IMR-90 (cell line): ENCODE measurements at regions not wholly inside any gene's neighbourhood (a gene's known extent, or its start where the extent isn't known, plus 50 kb on each side); places are given as distances from the start of the nearest gene placed in this dataset.

ENCODE experiments used
- BHLHE40 ChIP-seq: fragments of 150-350 bp; IDR thresholded peaks from 2 replicates; pipeline ENCODE4 v1.6.1; 2016; ENCODE audit warnings: mild to moderate bottlenecking, low read depth, low read length
- CTCF ChIP-seq: conservative IDR thresholded peaks from 2 replicates; pipeline ENCODE4 v1.5.1; 2012; ENCODE audit warnings: mild to moderate bottlenecking, low read depth, low read length, improper control_type of control experiment
- MAFK ChIP-seq: IDR thresholded peaks from 2 replicates; pipeline ENCODE4 v1.6.1; 2012; ENCODE audit warnings: low read depth, low read length, improper control_type of control experiment
- MAZ ChIP-seq: IDR thresholded peaks from 2 replicates; pipeline ENCODE4 v1.6.1; 2012; ENCODE audit warnings: low read depth, mild to moderate bottlenecking, low read length, improper control_type of control experiment, moderate library complexity, borderline replicate concordance
- MXI1 ChIP-seq: IDR thresholded peaks from 2 replicates; pipeline ENCODE4 v1.6.1; 2012; ENCODE audit warnings: low read depth, mild to moderate bottlenecking, low read length, moderate library complexity, borderline replicate concordance
- POLR2A ChIP-seq: IDR thresholded peaks from 2 replicates; pipeline ENCODE4 v1.6.1; 2012; ENCODE audit warnings: mild to moderate bottlenecking, low read depth, low read length
- RAD21 ChIP-seq: IDR thresholded peaks from 2 replicates; pipeline ENCODE4 v1.6.1; 2012; ENCODE audit warnings: low read length, improper control_type of control experiment

- no peak for TF ChIP-seq POLR2A
- no peak for TF ChIP-seq CTCF
- TF ChIP-seq MXI1 = no peak
- TF ChIP-seq MAZ = no peak
- no peak for TF ChIP-seq RAD21
- TF ChIP-seq BHLHE40 = no peak
- no peak for TF ChIP-seq MAFK
Measured at GRCh38 chr14:37851054-37851453, 255.6 kb downstream of the TTC6 start.
